Jurkat, Clone E6-1 (cell line): ENCODE measurements at regions not wholly inside any gene's neighbourhood (a gene's known extent, or its start where the extent isn't known, plus 50 kb on each side); places are given as distances from the start of the nearest gene placed in this dataset.
"Not testable (repeated sequence)": the region's sequence is repeated elsewhere in the genome, so short reads cannot be mapped to it uniquely, and the experiment has no call there.

Experiments
- DNase-seq: peaks from one replicate; pipeline ENCODE4 v3.0.0-alpha.2; 2011; ENCODE audit warnings: low read depth, low spot score
- H3K4me3 ChIP-seq: 2 replicates; pipeline ENCODE4 v1.5.1; 2011; ENCODE audit warnings: mild to moderate bottlenecking, low read length, control low read depth, moderate library complexity

DNA sequence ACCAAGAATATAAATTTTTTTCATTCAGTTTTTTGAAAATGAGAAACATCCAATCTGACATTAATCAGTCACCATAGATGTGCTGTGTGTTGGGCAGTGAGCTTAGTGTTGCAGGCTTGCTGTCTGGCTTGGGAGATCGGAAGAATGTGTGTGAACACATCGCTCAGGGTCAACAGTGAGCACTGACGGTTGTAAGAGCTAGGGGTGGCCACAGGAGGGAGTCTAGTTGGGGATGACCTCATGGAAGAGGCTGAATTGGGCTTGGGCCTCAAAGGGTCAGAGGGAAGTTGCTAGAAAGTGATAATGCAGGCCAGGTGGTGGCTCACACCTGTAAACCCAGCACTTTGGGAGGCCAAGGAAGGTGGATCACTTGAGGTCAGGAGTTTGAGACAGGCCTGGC, 375.4 kb downstream of the DDX10 start:
- no peak for DNase-seq
- H3K4me3 ChIP-seq, result no peak overlapping the region

DNA sequence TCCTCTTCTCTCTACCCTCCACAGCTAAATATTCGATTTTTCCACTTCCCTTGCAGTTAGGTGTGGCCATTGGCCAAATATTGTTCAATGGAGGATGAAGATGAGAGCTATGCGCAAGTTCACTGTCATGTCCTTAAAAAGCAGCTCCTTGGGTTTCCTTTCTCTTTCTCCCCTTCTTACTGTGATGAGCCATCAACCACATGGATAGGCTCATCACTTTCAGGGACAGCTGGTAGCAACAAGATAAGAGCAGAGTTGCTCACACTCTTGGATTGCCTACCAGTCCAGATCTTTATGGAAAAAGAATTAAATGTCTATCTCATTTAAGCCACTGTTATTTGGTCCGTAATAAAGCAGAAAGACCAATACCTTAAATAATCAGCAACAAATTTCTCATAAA, 377.0 kb downstream of the DDX10 start:
- no peak for DNase-seq
- no peak overlapping the region for H3K4me3 ChIP-seq

DNA sequence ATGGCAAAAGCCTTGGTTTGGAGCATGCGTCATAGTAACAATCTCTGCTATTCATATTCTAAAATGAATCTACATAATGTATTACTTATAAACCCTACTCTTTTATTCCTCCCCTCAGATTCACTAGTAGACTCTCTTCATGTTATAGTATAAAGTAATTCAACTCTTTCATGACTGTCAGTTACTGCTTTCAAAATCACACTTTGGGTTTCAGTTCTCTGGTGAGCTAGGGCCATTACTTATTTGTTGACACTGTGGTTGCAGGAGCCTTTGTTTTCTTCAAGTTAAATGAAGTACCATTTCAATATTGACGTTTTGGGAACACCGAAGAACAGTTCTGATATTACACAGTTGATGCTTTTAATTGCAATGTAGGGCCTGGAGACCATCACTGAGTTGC, 378.4 kb downstream of the DDX10 start:
- H3K4me3 ChIP-seq, result no peak overlapping the region
- no peak for DNase-seq

DNA sequence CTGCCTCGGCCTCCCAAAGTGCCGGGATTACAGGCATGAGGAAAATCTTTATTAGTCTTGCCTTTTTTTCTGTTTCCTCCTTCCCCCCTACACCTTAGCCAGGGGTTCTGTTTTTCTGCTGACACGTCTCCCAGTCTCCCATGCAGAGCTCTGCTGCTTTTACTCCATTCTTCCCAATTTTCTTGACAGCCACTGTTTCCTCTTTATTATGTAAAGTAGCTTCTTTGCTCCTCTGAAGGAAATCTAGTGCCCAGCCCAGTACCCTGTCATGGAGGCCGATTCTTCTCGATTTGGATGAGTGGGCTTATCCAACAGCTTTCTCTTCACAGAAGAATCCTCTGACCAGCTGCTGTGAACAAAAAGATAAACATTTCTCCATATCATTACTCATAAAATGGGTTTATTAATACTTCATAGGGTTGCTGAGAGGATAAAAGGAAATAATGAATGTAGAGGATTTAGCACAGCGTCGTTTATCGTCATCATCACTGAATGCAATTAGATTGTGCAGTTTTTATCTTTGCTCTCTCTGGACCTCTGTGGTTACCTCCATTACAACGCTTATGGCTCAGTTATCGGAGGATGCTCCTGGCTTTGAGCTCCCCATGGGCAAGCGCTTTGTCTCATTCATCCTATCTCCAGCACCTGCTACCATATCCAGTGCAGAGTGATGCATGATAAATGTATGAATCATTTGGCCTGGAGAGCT, 375.6 kb upstream of the C11orf87 start:
- H3K4me3 ChIP-seq, result no peak overlapping the region
- no peak for DNase-seq

DNA sequence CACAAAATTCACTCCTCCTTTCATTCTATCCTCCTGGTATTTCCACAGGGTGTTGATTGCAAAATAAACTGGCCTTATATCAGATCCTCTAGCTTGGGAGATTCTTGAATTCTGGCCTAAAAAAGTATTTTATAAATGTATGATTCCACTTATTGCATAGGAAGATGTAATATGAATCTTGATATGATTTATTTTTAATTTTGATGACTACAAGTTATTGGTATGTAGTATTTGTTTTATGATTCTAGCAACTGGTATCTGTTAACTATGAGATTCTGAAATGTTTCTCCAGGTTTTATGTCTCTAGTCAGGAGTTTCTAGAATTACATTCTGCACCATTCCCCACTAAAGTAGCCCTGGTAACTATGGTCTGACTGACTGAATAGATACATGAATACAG, 373.9 kb upstream of the C11orf87 start:
- no peak overlapping the region for H3K4me3 ChIP-seq

DNA sequence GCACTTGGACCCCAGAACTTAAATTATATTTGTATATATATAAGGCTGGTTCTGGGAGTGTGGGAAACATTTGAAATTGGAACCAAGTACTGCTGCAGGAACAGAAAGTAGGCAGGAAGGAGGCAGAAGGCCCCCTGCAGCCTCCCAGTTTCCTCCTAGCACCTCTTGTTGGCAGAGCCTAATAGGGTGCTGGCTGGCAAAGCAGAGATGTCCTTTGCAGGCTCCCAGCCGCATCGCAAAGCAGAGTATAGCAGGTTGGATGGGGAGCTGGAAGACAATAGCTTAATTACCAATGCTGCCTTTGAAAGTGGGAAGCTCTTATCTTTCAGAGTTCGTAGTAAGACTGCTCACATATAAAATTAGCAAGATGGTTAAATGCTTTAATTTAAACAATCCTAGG, 370.8 kb upstream of the C11orf87 start:
- no peak for DNase-seq
- no peak overlapping the region for H3K4me3 ChIP-seq

More for the DNA sequence above, 373.9 kb upstream of the C11orf87 start:
- DNase-seq, result no peak

DNA sequence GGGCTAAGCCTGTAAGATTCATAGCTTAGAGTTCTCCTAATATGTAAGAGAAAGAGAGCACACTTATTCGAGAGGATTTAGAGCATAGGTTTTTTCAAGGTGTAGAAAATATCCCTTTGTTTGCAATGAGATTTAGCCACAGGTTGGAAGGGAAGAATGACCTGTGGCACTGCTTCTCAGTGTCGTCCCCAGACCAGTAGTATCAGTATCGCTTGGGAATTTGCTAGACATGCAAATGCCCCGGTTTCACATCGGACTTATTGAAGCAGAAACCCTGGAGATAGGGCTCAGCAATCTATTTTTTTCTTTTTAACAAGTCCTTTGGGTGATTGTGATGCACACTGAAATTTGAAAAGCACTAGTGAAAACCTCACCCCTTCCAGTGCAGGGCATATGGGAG, 362.6 kb upstream of the C11orf87 start:
- no peak overlapping the region for H3K4me3 ChIP-seq
- no peak for DNase-seq

DNA sequence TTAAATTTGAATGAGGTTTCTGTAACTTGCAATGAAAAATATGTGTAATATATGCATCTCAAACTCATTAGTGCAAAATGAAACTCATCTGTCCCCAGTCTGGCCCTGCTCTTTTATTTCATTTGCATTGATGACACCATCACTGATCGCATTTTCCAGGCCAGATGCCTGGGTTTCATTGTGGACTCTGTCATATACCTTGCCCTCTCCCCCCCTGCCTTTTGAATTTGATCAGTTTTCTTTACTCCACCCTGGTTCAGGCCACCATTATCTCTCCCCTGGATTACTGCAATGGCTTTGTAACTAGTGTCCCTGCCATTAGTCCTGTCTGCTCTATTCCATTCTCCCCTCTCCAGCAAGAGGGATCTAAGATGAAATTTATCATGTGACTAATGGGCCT, 360.6 kb upstream of the C11orf87 start:
- DNase-seq, result no peak
- H3K4me3 ChIP-seq, result no peak overlapping the region

DNA sequence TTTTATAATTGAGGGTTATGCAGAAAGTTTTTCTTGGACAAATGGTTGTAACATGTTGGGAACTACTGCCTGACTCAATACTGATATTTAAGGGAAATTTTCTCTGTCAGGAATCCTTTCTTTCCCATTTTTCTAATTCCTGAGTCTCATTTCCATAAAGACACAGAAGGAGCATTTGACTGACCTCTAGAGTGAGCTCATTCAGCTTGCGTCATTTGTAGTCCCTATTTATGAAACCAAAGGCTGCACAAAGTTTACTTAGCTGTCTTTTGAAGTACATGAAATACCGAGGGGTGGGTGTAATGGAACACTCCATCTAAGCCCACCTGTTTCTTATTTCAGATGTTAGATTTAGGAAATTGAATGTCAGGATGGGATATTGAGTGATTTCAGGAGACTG, 359.5 kb upstream of the C11orf87 start:
- H3K4me3 ChIP-seq, result no peak overlapping the region
- no peak for DNase-seq

DNA sequence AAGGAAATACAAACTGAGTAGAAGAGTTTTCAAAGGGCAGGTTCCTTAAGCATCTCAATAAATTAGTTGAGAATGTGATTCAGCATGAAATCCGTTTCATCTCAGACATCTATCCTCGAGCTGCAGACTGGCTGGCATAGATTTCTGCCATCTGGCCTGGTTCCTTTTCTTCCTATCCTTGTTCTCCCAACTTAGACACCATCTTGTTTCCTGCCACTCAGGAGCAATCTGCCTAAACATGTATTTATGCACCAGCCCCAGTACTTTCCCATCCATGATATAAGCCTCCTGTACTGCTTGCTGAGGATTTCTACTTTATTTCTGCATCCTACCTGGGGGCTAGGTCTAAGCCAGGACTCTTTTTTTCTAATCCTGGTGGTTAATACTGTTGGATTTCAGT, 359.1 kb upstream of the C11orf87 start:
- no peak overlapping the region for H3K4me3 ChIP-seq
- no peak for DNase-seq

DNA sequence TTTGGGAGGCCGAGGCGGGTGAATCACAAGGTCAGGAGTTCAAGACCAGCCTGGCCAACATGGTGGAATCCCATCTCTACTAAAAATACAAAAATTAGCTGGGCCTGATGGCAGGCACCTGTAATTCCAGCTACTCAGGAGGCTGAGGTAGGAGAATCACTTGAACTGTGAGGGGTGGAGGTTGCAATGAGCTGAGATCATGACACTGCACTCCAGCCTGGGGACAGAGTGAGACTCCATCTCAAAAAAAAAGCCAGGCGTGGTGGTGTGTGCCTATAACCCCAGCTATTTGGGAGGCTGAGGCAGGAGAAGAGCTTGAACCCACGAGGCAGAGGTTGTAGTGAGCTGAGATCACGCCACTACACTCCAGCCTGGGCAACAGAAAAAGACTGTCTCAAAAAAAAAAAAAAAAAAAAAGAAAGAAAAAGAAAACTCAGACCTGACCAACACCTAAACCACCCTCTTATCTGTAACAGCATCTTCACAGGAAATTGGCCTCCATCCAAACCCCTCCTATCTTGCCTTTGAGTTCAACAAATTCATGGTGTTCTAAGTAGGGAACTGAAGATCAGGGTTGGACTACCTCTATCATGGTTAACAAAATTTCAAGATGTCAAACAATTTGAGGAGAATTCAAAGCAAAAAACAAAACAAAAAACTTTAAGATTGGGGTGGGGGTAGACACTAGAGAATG, 357.2 kb upstream of the C11orf87 start:
- DNase-seq, result peak; percentile 97

DNA sequence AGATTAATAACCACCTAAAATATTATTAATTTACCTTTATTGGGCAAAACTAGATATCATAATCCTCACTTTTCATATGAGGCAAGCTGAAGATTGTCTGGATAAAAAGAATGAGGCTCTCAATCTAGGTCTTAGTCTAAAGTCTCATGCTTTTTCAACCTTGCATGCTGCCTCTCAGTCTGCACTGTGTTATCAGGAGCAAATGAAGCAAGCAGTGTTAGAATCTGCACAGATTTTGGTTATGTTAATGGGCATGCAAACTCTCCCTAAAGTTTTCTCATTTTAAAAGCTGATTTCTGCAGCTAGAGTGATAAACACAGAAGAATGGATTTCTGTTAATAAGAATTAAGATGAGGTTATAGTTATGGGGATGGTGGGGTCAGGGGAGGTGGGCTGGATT, 350.7 kb upstream of the C11orf87 start:
- H3K4me3 ChIP-seq, result no peak overlapping the region
- DNase-seq, result no peak

More for the DNA sequence above, 357.2 kb upstream of the C11orf87 start:
- not testable (repeated sequence) for H3K4me3 ChIP-seq

DNA sequence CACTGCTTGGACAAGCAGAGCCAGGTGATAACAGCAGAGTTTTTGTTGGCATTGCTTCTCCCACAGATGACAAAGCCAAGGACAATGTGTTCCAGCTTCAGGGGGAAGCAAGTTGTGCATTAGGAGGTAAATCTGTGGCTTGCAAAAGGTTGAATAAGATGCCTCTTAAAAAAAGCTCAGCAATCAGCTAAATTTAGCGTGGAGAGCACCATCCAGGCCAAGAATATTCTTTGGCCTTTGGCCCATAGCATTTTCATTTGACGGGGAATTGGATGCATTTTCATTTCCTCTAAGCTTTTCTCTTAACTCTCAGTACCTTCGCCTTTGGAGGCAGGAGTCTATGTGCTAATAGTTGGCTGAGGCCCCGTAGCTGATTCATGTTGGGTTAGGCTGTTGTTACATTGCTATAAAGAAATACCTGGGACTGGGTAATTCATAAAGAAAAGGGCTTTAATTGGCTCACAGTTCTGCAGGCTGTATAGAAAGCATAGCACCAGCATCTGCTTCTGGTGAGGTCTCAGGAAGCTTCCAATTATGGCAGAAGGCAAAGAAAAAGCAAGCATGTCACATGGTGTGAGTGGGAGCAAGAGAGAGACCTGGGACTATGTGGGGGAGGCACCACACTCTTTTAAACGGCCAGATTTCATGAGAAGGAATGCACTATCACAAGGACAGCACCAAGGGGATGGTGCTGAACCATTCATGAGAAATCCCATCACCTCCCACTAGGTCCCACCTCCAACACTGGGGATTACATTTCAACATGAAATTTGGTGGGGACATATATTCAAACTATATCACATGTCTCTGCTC, 350.1 kb upstream of the C11orf87 start:
- no peak for DNase-seq
- H3K4me3 ChIP-seq, result no peak overlapping the region

DNA sequence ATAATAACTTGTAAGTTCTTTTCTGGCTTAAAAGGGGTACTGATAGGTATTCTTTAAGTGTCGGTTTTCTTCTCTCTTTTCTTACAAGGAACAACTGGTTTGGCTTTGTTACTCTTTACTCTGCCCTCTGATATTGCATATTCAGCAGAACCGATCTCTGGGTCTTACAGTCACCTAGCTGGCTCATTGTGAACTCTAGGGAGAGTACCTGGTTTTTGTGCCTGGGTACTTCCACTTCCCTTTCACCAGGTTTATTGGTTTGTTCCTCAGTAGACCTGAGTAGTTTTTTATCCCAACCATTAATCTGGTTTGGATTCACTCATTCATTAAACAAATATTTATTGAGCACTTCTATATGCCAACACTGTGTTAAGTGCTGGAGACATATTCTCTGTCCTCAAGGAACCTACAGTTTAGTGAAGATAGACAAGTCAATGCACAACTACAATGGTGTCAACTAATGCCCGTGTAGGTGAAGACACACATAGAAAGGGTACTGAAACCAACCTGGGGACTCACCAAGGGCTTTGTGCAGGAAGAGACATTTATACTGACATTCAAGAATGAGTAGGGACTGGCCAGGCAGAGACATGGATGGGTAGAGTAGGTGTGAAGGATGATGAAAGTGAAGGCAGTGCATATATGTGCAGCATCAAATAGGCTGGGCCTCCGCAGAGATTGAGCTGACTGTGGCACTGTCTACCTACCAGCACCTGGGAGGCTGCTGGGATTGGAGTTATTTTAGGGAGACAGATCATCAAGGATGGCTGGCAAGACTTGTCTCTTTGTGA, 348.8 kb upstream of the C11orf87 start:
- DNase-seq, result no peak
- no peak overlapping the region for H3K4me3 ChIP-seq

DNA sequence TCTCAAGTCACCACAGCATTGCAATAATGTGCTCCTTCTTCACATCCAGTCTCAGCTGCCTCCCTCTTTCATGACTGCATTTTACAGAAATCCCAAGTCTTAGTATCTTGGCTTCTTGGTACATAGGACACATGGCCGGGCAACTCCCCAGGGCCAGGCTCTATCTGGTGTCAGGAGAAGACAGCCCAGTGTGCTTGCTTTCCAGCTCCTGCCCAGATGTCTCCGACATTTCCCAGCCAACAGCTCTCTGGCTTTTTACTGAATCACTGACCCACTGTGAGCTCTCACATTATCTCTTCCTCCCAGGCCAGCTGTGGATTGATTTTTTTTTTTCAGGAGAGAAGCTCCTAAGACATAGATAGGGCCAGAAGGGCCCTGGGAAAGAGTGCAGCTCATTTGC, 346.0 kb upstream of the C11orf87 start:
- DNase-seq, result no peak
- H3K4me3 ChIP-seq, result no peak overlapping the region

DNA sequence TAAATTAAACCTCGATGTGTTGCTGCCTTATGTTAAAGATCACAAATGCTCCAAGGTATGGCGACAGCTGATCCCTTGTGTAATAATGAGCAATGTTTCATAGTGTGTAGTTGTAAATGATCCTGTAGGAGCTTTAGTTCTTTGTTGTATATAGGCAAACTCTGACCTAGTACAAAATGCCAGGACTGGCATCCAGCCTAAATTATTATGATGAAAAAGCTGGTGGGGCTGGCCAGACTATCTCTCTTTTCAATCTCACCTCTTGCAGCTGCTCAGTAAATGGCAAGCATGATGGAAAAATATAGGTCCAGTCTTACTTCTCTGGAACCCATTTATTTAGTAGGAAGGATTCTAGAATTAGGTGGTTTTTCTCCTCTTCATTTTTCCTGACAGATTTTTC, 345.1 kb upstream of the C11orf87 start:
- H3K4me3 ChIP-seq, result no peak overlapping the region
- DNase-seq, result no peak

DNA sequence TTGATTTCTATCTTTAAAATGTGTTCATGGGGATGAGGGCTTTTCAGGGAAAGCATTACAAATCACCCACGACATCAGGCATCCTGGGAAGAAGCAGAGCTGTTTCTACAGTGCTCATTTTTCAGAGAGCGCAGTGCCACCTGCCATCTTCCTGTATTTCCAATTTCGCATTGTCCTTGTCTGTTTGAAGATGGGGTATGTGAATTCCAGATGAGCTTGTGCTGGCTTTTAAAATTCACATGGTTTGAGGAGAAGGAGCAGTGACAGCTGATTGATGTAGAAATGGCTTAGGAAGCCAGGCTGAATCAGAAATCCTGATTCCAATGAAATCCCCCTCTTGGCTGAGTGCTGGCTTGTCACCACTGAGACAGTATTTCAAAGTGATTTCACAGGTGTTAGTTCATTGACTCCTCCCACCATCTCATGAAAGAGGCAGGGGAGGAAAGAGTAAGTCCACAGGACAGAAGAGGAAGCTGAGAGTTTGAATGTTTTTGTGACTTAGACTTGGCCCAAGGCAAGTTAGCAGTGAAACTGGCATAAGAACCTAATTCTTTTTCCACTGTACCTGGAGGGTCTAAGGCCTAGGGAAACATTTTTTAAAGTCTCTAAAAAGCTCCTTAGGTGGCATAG, 344.6 kb upstream of the C11orf87 start:
- H3K4me3 ChIP-seq, result no peak overlapping the region
- peak; percentile 52 for DNase-seq

DNA sequence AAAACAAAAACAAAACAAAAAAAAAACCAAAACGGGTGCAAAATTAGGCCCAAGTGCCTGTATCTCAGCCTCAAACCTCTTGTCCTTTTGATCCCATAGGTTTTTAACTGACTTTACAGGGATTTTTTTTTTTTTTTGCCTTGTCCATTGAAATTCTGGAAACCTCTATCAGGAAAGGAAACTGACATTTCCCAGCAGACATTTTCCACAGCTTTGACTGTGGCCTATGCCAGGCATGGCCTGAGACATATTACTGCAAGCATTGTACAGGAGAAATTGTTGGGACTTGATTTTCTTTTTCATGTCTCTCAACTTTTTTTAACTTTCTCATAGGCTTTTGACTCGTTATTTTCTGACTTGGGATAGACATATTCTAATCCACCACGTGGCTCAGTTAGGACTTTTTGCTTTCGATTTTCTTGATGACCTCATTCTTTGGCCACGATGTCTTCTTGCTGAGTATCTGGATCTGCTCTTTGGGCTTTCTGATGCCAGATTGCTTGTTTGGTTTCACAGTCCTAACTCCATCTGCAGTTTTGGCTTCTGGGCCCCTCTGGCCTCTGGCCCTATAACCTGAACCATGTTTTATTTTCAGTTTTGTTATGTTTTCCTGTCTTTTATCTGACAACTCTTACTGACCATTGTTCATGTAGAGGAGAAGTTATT, 336.1 kb upstream of the C11orf87 start:
- H3K4me3 ChIP-seq, result no peak overlapping the region
- no peak for DNase-seq

DNA sequence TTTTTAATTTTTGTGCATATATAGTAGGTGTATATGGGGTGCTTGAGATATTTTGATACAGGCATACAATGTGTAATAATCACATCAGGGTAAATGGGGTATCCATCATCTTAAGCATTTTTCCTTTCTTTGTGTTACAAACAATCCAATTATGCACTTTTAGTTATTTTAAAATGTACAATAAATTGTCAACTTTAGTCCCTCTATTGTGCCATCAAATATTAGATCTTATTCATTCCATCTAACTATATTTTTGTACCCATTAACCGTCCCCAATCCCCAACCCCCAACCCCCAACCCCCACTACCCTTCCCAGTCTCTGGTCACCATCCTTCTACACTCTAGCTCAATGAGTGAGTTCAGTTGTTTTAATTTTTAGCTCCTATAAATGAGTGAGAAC, 335.1 kb upstream of the C11orf87 start:
- H3K4me3 ChIP-seq, result no peak overlapping the region
- no peak for DNase-seq
